ACHN (cell line): ENCODE measurements at regions not wholly inside any gene's neighbourhood (a gene's known extent, or its start where the extent isn't known, plus 50 kb on each side); places are given as distances from the start of the nearest gene placed in this dataset.

Experiments
- DNase-seq: peaks from one replicate; pipeline ENCODE4 v3.0.0-alpha.2; 2015
- in situ Hi-C: cut with HindIII; loops from 2 replicates; pipeline ENCODE4 v1.10.0; 2017; ENCODE audit warnings: low sequenced_read_pairs, low pct_ligation_motif_present, low pct_unique_long_range_greater_than_20kb

- in situ Hi-C loops = no loop called here
Observed at GRCh38 chr6:91788501-91788900, 1201.6 kb upstream of the MAP3K7 start.

GRCh38 chr6:91786474-91787184, 1199.8 kb upstream of the MAP3K7 start:
- no peak for DNase-seq

More at GRCh38 chr6:91788501-91788900, 1201.6 kb upstream of the MAP3K7 start:
- DNase-seq = no peak

DNA sequence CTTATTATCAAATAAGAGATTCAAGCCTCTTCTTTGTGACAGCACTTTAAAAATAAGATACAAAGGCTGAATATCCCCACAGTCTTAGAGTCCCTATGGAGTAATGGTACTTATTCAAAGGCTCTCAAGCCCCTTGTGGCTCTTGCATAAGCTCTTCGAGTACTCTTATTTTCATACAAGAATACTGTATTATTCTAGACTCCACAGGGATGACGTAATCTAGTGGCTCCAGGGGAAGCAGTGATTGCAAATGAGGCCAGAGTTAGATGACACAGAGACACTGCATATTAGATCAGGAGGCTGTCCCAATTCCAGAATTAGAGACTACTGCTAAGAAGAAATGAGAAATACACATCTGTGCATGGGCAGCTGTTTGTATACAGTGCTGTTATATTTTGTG, 1195.9 kb upstream of the MAP3K7 start:
- no peak for DNase-seq
- in situ Hi-C loops = no loop called here

More at GRCh38 chr6:91786474-91787184, 1199.8 kb upstream of the MAP3K7 start:
- in situ Hi-C loops = no loop called here

DNA sequence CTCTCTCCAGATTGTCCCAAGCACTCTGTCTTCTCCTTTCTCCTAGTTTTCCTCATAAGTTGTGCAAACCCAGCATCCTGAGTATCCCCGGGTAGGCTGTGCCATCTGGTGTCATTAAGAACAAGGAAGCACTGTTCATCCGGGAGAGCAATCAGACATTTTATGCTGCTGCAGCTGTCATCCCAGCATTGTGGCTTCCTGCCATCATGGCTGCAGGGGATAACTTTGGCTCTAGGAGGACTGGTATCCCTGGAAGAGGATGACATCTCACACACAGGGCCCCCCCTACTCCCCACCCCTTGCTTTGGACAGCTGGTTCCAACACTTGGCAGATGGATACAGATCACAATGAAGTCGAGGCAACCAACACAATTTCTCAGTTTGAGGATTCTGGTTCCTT, 1195.1 kb upstream of the MAP3K7 start:
- DNase-seq = no peak
- in situ Hi-C loops = no loop called here

DNA sequence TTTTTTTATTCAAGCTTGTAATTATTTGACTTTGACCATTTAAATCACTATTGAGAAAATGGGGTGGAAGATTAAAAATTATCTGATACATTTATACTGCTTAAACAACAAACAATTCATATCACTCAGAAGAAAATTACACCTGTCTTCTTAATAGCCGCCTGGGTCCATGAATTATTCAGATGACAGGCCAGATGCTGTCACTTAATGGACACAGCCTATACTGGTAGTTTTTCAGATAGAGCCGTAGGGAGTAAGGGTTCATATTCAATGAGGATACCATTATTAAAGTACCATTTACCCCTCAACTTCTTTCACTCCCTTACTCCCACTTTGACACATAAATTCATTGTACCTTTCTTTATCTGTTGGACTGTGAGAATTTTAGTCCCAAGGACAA, 1193.4 kb upstream of the MAP3K7 start:
- DNase-seq = no peak
- in situ Hi-C loops = no loop called here

DNA sequence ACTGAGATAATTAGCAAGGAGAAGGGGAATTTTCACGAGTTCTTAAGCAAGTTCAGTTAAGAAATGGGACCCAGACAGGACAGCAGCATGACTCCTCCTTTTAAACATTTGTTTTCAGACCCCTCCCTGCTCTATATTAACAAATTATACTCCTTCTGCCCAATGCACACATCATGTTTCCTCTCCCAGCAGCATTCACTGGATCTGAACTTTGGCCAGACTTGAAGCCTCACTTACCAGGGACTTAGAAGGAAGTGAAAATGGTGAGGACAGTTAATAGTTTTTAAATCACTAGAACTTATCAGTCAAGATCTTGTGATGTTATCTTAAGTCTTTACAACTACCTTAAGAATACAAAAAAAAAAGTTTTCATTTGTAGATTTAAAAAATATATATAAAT, 1174.7 kb upstream of the MAP3K7 start:
- in situ Hi-C loops = no loop called here
- no peak for DNase-seq

GRCh38 chr6:91754691-91755090, 1167.8 kb upstream of the MAP3K7 start:
- DNase-seq = no peak
- in situ Hi-C loops = no loop called here

DNA sequence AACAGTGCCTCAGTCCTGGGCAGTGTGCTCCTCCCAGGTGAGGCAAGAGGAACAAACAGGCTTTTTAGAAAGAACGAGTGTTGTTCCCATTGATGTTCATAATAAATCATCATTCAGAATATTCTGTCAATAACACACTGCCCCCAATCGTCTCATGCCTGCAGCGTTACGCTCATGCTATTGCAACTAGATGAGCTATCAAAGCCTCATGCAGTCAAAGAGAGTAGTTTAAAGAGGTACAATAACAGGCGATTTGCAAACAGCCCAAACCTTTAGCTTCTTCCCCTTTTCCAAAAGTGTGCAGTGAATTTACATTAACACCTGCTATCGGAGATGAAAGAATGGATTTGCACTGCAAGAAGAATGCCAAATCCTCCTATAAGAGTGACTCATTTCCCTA, 1164.7 kb upstream of the MAP3K7 start:
- no peak for DNase-seq
- in situ Hi-C loops = no loop called here

GRCh38 chr6:91744566-91744965, 1157.7 kb upstream of the MAP3K7 start:
- in situ Hi-C loops = no loop called here
- DNase-seq = no peak

- DNase-seq = no peak
- in situ Hi-C loops = no loop called here
Observed at GRCh38 chr6:91743756-91744155, 1156.9 kb upstream of the MAP3K7 start.

GRCh38 chr6:91731939-91732338, 1145.1 kb upstream of the MAP3K7 start:
- in situ Hi-C loops = no loop called here
- no peak for DNase-seq

GRCh38 chr6:91730710-91731109, 1143.8 kb upstream of the MAP3K7 start:
- in situ Hi-C loops = no loop called here
- DNase-seq = no peak

DNA sequence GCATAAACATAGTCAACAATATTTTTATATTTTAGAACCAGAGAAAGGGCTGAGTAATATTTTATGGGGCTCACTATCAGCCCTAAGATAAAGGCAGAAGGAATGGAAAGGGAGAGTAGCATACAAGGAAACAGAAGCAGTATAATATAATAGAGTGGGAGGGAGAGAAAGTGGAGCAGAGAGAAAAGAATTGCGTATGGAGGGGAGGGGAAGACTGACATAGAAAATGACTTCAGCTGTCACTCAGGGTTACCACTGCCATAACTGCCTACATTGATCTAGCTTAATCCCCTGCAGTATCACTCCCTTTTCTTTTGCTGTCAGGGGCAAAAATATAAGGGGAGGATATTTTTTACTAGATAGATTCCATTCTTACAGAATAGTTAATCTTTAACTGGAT, 1133.5 kb upstream of the MAP3K7 start:
- in situ Hi-C loops = no loop called here

GRCh38 chr6:91719414-91719813, 1132.5 kb upstream of the MAP3K7 start:
- DNase-seq = no peak
- in situ Hi-C loops = no loop called here

More for the DNA sequence above, 1133.5 kb upstream of the MAP3K7 start:
- no peak for DNase-seq

DNA sequence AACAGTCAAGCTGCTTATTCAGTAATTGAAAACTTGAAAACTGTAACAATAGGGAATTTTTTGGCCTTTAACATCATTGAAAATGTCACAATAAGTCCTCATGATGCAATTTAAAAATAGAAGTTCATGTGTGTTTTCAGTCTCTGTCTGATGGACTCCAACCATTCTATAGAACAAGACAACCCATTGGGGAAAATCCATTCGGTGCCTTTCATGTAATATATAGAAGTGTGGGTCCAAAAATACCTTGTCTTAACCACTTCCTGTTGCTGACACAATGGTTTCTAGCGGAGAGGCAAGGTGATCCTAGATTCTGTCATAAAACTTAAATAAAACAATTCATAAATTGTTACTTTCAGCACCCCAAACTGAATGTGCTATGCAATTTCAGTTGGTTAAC, 1131.3 kb upstream of the MAP3K7 start:
- in situ Hi-C loops = no loop called here
- DNase-seq = no peak

DNA sequence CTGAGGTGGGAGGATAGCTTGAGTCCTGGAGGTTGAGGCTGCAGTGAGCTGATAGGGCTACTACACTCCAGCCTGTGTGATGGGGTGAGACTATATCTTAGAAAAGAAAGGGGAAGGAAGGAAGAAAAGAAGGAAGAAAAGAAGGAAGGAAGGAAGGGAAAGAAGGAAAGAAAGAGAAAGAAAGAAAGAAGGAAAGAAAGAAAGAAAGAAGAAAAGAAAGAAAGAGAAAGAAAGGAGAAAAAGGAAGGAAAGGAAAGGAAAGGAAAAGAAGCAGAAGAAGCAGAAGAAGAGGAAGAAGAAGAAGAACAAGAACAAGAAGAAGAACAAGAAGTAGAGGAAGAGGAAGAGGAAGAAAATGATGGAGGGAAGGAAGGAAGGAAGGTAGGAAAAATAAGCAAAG, 1130.2 kb upstream of the MAP3K7 start:
- DNase-seq = no peak
- in situ Hi-C loops = no loop called here

DNA sequence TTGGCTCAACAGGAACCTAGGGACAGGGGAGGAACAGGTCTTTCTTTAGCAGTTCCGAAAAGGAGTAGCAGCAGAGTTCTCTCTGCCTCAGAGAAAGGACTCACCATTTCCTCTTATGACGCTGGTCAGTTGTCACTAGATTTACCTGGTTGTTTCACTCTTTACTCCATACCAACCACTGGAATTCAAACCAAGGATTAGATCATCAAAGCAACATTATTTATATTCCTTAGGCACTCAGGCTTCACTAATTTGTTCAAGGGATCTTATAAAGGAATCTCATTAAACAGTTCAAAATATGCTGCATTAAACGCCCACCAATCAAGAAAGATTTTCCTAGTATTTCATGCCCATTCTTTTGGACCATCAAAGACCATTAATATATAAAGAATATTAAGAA, 1129.5 kb upstream of the MAP3K7 start:
- in situ Hi-C loops = no loop called here
- DNase-seq = no peak

DNA sequence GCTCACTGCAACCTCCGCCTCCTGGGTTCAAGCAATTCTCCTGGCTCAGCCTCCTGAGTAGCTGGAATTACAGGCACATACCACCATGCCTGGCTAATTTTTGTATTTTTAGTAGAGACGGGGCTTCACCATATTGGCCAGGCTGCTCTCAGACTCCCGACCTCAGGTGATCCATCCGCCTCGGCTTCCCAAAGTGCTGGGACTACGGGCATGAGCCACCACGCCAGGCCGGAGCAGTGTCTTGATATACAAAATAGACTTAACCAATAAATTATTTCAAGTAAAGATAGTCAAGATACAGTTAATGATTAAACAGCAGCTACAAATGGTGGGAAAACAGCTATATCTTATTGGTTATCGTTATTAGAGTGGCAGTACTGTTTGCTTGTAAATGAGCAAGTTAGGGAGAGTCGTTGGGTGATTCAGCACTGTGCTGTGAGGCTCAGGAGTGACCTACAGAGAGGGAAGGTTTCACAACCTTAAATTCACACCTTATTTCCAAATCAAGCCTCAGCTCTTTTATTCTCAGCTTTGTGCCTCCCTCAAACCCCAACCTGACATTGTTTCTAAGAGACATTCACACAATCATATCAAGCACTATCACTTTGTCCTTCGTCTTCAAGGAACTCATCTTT, 1128.4 kb upstream of the MAP3K7 start:
- DNase-seq = no peak

GRCh38 chr6:91713911-91714310, 1127.0 kb upstream of the MAP3K7 start:
- DNase-seq = no peak
- in situ Hi-C loops = no loop called here

More for the DNA sequence above, 1128.4 kb upstream of the MAP3K7 start:
- in situ Hi-C loops = no loop called here

DNA sequence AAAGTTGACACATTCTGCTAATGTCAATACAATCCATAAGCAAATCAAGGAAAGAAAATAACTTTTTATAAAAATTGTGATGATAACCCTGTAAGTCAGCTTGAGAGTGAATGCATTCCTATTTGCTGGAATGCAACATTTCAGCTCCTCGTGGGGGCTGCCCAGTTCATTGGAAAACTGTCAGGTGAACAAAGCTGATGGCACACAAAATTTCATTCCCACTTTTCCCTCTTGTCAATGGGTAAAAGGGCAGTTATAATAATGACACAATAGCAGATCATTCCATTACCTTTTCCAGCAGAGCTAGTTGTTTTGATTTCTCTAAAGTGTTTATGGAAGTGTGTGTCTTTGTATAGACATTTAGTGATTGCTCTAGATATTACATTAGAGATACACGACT, 1124.6 kb upstream of the MAP3K7 start:
- in situ Hi-C loops = no loop called here

More for the DNA sequence above, 1124.6 kb upstream of the MAP3K7 start:
- no peak for DNase-seq
